Panc1 (cell line): ENCODE measurements at regions not wholly inside any gene's neighbourhood (a gene's known extent, or its start where the extent isn't known, plus 50 kb on each side); places are given as distances from the start of the nearest gene placed in this dataset.

Experiments
- ATAC-seq: fragments of 200-7000 bp; cut with Tn5 transposase; 2 replicates; pipeline ENCODE4 v1.9.1; 2020; ENCODE audit warnings: mild to moderate bottlenecking, moderate library complexity
- BruUV-seq: library from RNA; stranded (reverse); fragments of 400-500 nt; replicated peaks from 2 replicates; lab custom pipeline; 2021; lab: Mats Ljungman, UMichigan
- CTCF ChIA-PET: fragments of 300-600 bp; sonication (Branson Sonifier 250); formaldehyde crosslinking; loops from one replicate; lab custom pipeline; 2022; ENCODE audit warnings: antibody characterized with exemption; lab: Charles Lee
- POLR2A ChIA-PET: fragments of 300-600 bp; sonication (Branson Sonifier 250); formaldehyde crosslinking; loops from one replicate; lab custom pipeline; 2022; ENCODE audit warnings: antibody characterized with exemption; lab: Charles Lee
- DNase-seq: peaks from one replicate; pipeline ENCODE4 v3.0.0-alpha.2; 2010; ENCODE audit warnings: low read depth, low spot score
- H3K27ac ChIP-seq: 2 replicates; pipeline ENCODE4 v1.5.1; 2011; ENCODE audit warnings: mild to moderate bottlenecking, low read length, inconsistent platforms
- H3K27me3 ChIP-seq: fragments of 200-500 bp; sonication (Bioruptor generic); 2 replicates; pipeline ENCODE4 v1.6.0; 2014; ENCODE audit warnings: low read length, inconsistent platforms; ENCODE audit not compliant: control insufficient read depth, insufficient read depth
- H3K36me3 ChIP-seq: fragments of 200-500 bp; sonication (Bioruptor generic); 2 replicates; pipeline ENCODE4 v1.5.1; 2014; ENCODE audit warnings: inconsistent platforms, mild to moderate bottlenecking, low read length, moderate library complexity; ENCODE audit not compliant: control insufficient read depth, insufficient read depth
- H3K4me1 ChIP-seq: 2 replicates; pipeline ENCODE4 v1.5.1; 2011; ENCODE audit warnings: inconsistent platforms, mild to moderate bottlenecking, low read length, moderate library complexity; ENCODE audit not compliant: control insufficient read depth, insufficient read depth
- H3K4me3 ChIP-seq, 2 experiments: 2 replicates each; pipeline ENCODE4 v1.5.1; 2011 to 2012; ENCODE audit warnings: low read depth in 2 of 2, low read length in 2 of 2, mild to moderate bottlenecking in 2 of 2, inconsistent platforms in 1 of 2, moderate library complexity in 1 of 2
- H3K9me3 ChIP-seq: fragments of 200-500 bp; sonication (Bioruptor generic); 2 replicates; pipeline ENCODE4 v1.5.1; 2014; ENCODE audit warnings: low read depth, mild to moderate bottlenecking, inconsistent platforms, low read length, moderate library complexity; ENCODE audit not compliant: control insufficient read depth, insufficient read depth
- POLR2AphosphoS5 ChIP-seq: IDR thresholded peaks from 2 replicates; pipeline ENCODE4 v1.6.1; 2012; ENCODE audit warnings: mild to moderate bottlenecking, low read depth, low read length, moderate library complexity
- SIN3A ChIP-seq: IDR thresholded peaks from 2 replicates; pipeline ENCODE4 v1.6.1; 2012; ENCODE audit warnings: low read depth, mild to moderate bottlenecking, low read length, moderate library complexity, borderline replicate concordance; ENCODE audit not compliant: insufficient read depth
- TCF7L2 ChIP-seq: IDR thresholded peaks from 2 replicates; pipeline ENCODE4 v1.6.1; 2011; ENCODE audit warnings: mild to moderate bottlenecking, low read depth, low read length, inconsistent platforms
- in situ Hi-C: cut with HindIII; loops from 2 replicates; pipeline ENCODE4 v1.10.0; 2016; ENCODE audit warnings: low sequenced_read_pairs, low pct_unique_long_range_greater_than_20kb
- intact Hi-C: fragments of 100-400 bp; cut with micrococcal nuclease; formaldehyde crosslinking; loops from one replicate; pipeline ENCODE4 v1.10.0; 2022; ENCODE audit not compliant: unreplicated experiment
- TF ChIP-seq, protein P1 (sequence below), 2 experiments: IDR thresholded peaks; 2 replicates each; pipeline ENCODE4 v1.6.1; 2011 to 2012; ENCODE audit warnings: low read depth in 2 of 2, control low read depth in 1 of 2, low read length in 1 of 2, mild to moderate bottlenecking in 1 of 2, moderate library complexity in 1 of 2; ENCODE audit not compliant: insufficient read depth in 1 of 2
- TF ChIP-seq, protein P2 (sequence below): fragments of 450-650 bp; IDR thresholded peaks from 2 replicates; pipeline ENCODE4 v1.5.1; 2017; ENCODE audit warnings: mild to moderate bottlenecking

DNA sequence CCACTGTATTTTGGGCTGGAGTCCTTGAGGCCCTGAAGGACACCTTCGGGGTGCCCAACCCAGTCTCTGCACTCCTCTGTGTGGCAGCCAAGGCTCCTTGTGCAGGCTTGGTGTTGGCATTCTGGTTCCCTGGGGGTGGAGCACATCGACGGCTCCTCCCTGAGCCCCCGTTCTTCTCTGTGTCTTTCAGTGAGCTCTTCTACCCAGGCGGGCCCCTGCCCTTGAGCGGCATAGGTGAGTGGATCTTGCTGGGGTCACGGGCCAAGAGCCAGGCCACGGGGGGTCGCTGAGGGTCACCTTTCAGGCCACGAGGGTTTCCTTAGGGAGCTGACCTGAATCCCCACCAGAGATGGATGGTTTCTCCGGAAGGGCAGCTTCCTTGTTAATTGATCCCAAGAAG is 234.8 kb downstream of the SNRPN start:
- H3K27ac ChIP-seq, result no peak overlapping the region
- intact Hi-C loops, result no loop called here
- no peaks in the 10 kb centered on the region for H3K4me1 ChIP-seq

DNA sequence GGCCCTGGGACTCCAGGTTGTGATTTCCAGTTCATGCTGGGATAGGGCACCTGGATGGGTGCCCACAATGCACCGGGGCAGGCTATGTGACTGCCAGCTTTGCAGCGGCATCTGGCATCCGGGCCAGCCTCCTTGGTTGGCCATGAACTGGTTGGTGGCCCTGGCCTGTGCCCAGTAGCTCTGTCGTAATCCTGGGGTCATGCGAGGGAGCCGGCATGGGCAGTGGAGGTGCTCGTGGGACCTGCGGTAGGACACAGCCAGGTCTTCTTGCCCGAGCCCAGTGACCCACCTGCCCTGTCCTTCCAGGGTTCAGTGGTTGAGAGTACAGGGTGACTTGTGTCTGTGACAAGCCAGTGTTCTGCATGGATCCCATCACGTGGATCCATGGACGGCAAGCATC is 237.9 kb downstream of the SNRPN start:
- TF ChIP-seq, protein P1, sequence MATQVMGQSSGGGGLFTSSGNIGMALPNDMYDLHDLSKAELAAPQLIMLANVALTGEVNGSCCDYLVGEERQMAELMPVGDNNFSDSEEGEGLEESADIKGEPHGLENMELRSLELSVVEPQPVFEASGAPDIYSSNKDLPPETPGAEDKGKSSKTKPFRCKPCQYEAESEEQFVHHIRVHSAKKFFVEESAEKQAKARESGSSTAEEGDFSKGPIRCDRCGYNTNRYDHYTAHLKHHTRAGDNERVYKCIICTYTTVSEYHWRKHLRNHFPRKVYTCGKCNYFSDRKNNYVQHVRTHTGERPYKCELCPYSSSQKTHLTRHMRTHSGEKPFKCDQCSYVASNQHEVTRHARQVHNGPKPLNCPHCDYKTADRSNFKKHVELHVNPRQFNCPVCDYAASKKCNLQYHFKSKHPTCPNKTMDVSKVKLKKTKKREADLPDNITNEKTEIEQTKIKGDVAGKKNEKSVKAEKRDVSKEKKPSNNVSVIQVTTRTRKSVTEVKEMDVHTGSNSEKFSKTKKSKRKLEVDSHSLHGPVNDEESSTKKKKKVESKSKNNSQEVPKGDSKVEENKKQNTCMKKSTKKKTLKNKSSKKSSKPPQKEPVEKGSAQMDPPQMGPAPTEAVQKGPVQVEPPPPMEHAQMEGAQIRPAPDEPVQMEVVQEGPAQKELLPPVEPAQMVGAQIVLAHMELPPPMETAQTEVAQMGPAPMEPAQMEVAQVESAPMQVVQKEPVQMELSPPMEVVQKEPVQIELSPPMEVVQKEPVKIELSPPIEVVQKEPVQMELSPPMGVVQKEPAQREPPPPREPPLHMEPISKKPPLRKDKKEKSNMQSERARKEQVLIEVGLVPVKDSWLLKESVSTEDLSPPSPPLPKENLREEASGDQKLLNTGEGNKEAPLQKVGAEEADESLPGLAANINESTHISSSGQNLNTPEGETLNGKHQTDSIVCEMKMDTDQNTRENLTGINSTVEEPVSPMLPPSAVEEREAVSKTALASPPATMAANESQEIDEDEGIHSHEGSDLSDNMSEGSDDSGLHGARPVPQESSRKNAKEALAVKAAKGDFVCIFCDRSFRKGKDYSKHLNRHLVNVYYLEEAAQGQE (IDR thresholded peaks at IDR 0.05; ENCODE audit: insufficient read depth in 1 of 2, low read depth in 2 of 2, low read length in 1 of 2), result no peak
- no peak for TF ChIP-seq TCF7L2
- TF ChIP-seq, protein P2, sequence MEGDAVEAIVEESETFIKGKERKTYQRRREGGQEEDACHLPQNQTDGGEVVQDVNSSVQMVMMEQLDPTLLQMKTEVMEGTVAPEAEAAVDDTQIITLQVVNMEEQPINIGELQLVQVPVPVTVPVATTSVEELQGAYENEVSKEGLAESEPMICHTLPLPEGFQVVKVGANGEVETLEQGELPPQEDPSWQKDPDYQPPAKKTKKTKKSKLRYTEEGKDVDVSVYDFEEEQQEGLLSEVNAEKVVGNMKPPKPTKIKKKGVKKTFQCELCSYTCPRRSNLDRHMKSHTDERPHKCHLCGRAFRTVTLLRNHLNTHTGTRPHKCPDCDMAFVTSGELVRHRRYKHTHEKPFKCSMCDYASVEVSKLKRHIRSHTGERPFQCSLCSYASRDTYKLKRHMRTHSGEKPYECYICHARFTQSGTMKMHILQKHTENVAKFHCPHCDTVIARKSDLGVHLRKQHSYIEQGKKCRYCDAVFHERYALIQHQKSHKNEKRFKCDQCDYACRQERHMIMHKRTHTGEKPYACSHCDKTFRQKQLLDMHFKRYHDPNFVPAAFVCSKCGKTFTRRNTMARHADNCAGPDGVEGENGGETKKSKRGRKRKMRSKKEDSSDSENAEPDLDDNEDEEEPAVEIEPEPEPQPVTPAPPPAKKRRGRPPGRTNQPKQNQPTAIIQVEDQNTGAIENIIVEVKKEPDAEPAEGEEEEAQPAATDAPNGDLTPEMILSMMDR, result no peak
- TF ChIP-seq SIN3A, result no peak
- TF ChIP-seq POLR2AphosphoS5, result no peak
- BruUV-seq, result no TSS peak
- POLR2A ChIA-PET, result no interaction called here
- intact Hi-C loops (no loop called here), in situ Hi-C loops (no loop called here)
- Histone ChIP-seq H3K27me3 (no peaks in the 10 kb centered on the region), H3K4me3 (no peak overlapping the region), H3K4me1 (no peaks in the 10 kb centered on the region), H3K27ac (no peak overlapping the region), H3K36me3 (no peaks in the 10 kb centered on the region), H3K9me3 (no peaks in the 10 kb centered on the region)
- ATAC-seq (no peak), DNase-seq (no peak)
- CTCF ChIA-PET, result no interaction called here

More for the DNA sequence above, 234.8 kb downstream of the SNRPN start:
- DNase-seq (no peak), ATAC-seq (no peak)
- ChIA-PET POLR2A (no interaction called here), CTCF (no interaction called here)
- in situ Hi-C loops, result no loop called here
- H3K4me3 ChIP-seq, result no peak overlapping the region
- TF ChIP-seq SIN3A, result no peak
- no peaks in the 10 kb centered on the region for H3K27me3 ChIP-seq
- no peaks in the 10 kb centered on the region for H3K9me3 ChIP-seq
- H3K36me3 ChIP-seq, result no peaks in the 10 kb centered on the region
- BruUV-seq, result no TSS peak

DNA sequence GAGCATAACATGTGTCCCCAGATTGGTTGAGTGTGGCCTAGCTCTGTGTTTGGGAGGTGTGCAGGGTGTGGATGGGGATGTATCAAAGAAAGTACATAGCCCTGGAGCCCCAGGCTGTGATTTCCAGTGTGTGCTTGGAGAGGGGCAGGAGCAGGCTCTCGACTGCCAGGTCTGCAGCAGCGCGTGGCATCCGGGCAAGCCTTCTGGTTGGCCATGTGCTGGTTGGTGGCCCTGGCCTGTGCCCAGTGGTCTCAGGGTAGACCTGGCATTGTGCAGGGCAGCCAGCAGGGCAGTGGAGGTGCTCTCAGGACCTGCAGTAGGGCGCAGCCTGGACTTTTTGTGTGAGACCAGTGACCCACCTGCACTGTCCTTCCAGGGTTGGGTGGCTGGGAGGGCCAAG is 231.5 kb downstream of the UBE3A start:
- intact Hi-C loops (no loop called here), in situ Hi-C loops (no loop called here)
- H3K27ac ChIP-seq, result no peak overlapping the region
- CTCF ChIA-PET, result no interaction called here
- no peak overlapping the region for H3K4me3 ChIP-seq
- BruUV-seq, result no TSS peak
- no peaks in the 10 kb centered on the region for H3K36me3 ChIP-seq
- H3K9me3 ChIP-seq, result no peaks in the 10 kb centered on the region
- no peaks in the 10 kb centered on the region for H3K4me1 ChIP-seq
- no peak for ATAC-seq
- no peak for DNase-seq
- POLR2A ChIA-PET, result no interaction called here
- H3K27me3 ChIP-seq, result no peaks in the 10 kb centered on the region
- TF ChIP-seq POLR2AphosphoS5 (no peak), TCF7L2 (no peak), SIN3A (no peak)
- TF ChIP-seq, protein P2, result no peak
- TF ChIP-seq, protein P1 (IDR thresholded peaks at IDR 0.05; ENCODE audit: insufficient read depth in 1 of 2, low read depth in 2 of 2, low read length in 1 of 2), result no peak
